ENCODE measurements at regions not wholly inside any gene's neighbourhood (a gene's known extent, or its start where the extent isn't known, plus 50 kb on each side); places are given as distances from the start of the nearest gene placed in this dataset.

GRCh38 chr22:49412236-49412635, 415.4 kb downstream of the BRD1 start:
- DNase-seq, result no peak
- Histone ChIP-seq H3K4me2 (replicated peaks; ENCODE audit: low read depth, low read length, poor library complexity, severe bottlenecking) (no peak overlapping the region), H3K9ac (ENCODE audit: low read length) (no peak overlapping the region), H3K4me1 (ENCODE audit: control insufficient read depth in 2 of 2, insufficient read depth in 2 of 2, low read length in 2 of 2) (no peaks in the 10 kb centered on the region), H3K36me3 (replicated peaks in 1 of 2; ENCODE audit: control extremely low read depth in 1 of 2, control insufficient read depth in 1 of 2, extremely low read depth in 1 of 2, insufficient read depth in 2 of 2, low read length in 1 of 2) (no peaks in the 10 kb centered on the region), H3K27me3 (replicated peaks in 1 of 4; ENCODE audit: control extremely low read depth in 1 of 4, control insufficient read depth in 3 of 4, insufficient read depth in 4 of 4, low read length in 3 of 4) (no peaks in the 10 kb centered on the region), H3K4me3 (ENCODE audit: control extremely low read depth in 1 of 5, extremely low read depth in 1 of 5, insufficient read depth in 1 of 5, low read depth in 2 of 5, low read length in 4 of 5) (no peak overlapping the region), H3K27ac (ENCODE audit: low read length in 2 of 2) (no peak overlapping the region), H2AFZ (ENCODE audit: insufficient read depth, low read depth, low read length, poor library complexity, severe bottlenecking) (no peak overlapping the region), H3K9me3 (ENCODE audit: control extremely low read depth in 1 of 3, control insufficient read depth in 2 of 3, insufficient read depth in 1 of 3, low read length in 2 of 3) (peaks cover 1 to 4% (median 3%) of the 10 kb centered on the region in 3 donors), H3K79me2 (ENCODE audit: control insufficient read depth, insufficient read depth, low read length) (no peaks in the 10 kb centered on the region), H4K20me1 (ENCODE audit: control insufficient read depth, insufficient read depth, low read length, poor library complexity, severe bottlenecking) (no peaks in the 10 kb centered on the region)
- ATAC-seq (ENCODE audit: low read depth), result no peak
- intact Hi-C loops (cut with micrococcal nuclease), result no loop called here
- H3K27ac Mint-ChIP-seq, result no peak overlapping the region
- H3K4me3 Mint-ChIP-seq, result no peak overlapping the region
- WGBS (ENCODE audit: insufficient coverage), result 86% methylated on average over 9 of the region's 13 CpGs
- H3K27me3 Mint-ChIP-seq, result peaks cover 15% of the 10 kb centered on the region
- no peak for TF ChIP-seq CTCF (IDR thresholded peaks at IDR 0.05)
- no peak for TF ChIP-seq EZH2 (IDR thresholded peaks at IDR 0.05; ENCODE audit: borderline replicate concordance, insufficient read depth, low read depth, low read length, poor library complexity, severe bottlenecking)
- peaks cover 3% of the 10 kb centered on the region for H3K9me3 Mint-ChIP-seq (ENCODE audit: insufficient read depth)
- CTCF ChIA-PET, result no interaction called here
- H3K4me1 Mint-ChIP-seq, result no peaks in the 10 kb centered on the region
- POLR2A ChIA-PET, result no interaction called here

DNA sequence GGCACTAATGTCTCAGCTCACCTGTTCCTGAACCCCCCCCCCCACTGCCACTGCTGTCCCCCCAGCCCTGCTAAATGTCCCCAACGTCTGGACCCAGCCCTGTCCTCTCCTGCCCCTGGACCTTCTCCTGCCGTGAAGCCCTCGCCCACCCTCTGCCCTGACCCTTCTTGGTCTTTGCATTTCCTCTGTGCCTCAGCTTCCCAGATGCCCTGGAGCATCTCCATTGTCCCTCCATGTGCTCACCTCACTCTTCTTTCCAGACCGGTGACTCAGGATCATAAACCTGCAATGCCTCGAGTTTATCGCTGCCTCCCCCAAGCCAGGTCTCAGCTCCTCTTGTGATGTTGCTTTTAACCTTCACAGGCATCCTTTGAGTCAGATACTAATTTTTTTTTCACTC, 416.4 kb downstream of the BRD1 start:
- Histone ChIP-seq H3K27ac (ENCODE audit: low read length in 2 of 2) (no peak overlapping the region), H3K27me3 (replicated peaks in 1 of 4; ENCODE audit: control extremely low read depth in 1 of 4, control insufficient read depth in 3 of 4, insufficient read depth in 4 of 4, low read length in 3 of 4) (no peaks in the 10 kb centered on the region), H3K4me1 (ENCODE audit: control insufficient read depth in 2 of 2, insufficient read depth in 2 of 2, low read length in 2 of 2) (no peaks in the 10 kb centered on the region), H4K20me1 (ENCODE audit: control insufficient read depth, insufficient read depth, low read length, poor library complexity, severe bottlenecking) (no peaks in the 10 kb centered on the region), H3K4me2 (replicated peaks; ENCODE audit: low read depth, low read length, poor library complexity, severe bottlenecking) (no peak overlapping the region), H3K4me3 (ENCODE audit: control extremely low read depth in 1 of 5, extremely low read depth in 1 of 5, insufficient read depth in 1 of 5, low read depth in 2 of 5, low read length in 4 of 5) (no peak overlapping the region), H3K9me3 (ENCODE audit: control extremely low read depth in 1 of 3, control insufficient read depth in 2 of 3, insufficient read depth in 1 of 3, low read length in 2 of 3) (peaks cover 1 to 4% (median 3%) of the 10 kb centered on the region in 3 donors), H2AFZ (ENCODE audit: insufficient read depth, low read depth, low read length, poor library complexity, severe bottlenecking) (no peak overlapping the region), H3K9ac (ENCODE audit: low read length) (no peak overlapping the region), H3K36me3 (replicated peaks in 1 of 2; ENCODE audit: control extremely low read depth in 1 of 2, control insufficient read depth in 1 of 2, extremely low read depth in 1 of 2, insufficient read depth in 2 of 2, low read length in 1 of 2) (no peaks in the 10 kb centered on the region), H3K79me2 (ENCODE audit: control insufficient read depth, insufficient read depth, low read length) (no peaks in the 10 kb centered on the region)
- Mint-ChIP-seq H3K27me3 (peaks cover 15% of the 10 kb centered on the region), H3K9me3 (ENCODE audit: insufficient read depth) (peaks cover 3% of the 10 kb centered on the region), H3K27ac (no peak overlapping the region), H3K4me3 (no peak overlapping the region), H3K4me1 (no peaks in the 10 kb centered on the region)
- 74% methylated on average over 4 of the region's 6 CpGs for WGBS (ENCODE audit: insufficient coverage)
- no peak for ATAC-seq (ENCODE audit: low read depth)
- intact Hi-C loops (cut with micrococcal nuclease), result no loop called here
- DNase-seq, result no peak
- TF ChIP-seq EZH2 (IDR thresholded peaks at IDR 0.05; ENCODE audit: borderline replicate concordance, insufficient read depth, low read depth, low read length, poor library complexity, severe bottlenecking) (no peak), CTCF (IDR thresholded peaks at IDR 0.05) (no peak)
- ChIA-PET CTCF (no interaction called here), POLR2A (no interaction called here)
